PC-9 (cell line): ENCODE measurements at regions not wholly inside any gene's neighbourhood (a gene's known extent, or its start where the extent isn't known, plus 50 kb on each side); places are given as distances from the start of the nearest gene placed in this dataset.

Experiments used
- BruUV-seq: library from RNA; stranded (reverse); fragments of 400-500 nt; replicated peaks from 2 replicates; lab custom pipeline; 2021; lab: Mats Ljungman, UMichigan
- CTCF ChIA-PET: fragments of 300-600 bp; sonication (Branson Sonifier 250); formaldehyde crosslinking; loops from one replicate; lab custom pipeline; 2022; ENCODE audit warnings: antibody characterized with exemption; lab: Charles Lee
- POLR2A ChIA-PET: fragments of 300-600 bp; sonication (Branson Sonifier 250); formaldehyde crosslinking; loops from one replicate; lab custom pipeline; 2022; ENCODE audit warnings: antibody characterized with exemption; ENCODE audit not compliant: unreplicated experiment; lab: Charles Lee
- DNase-seq, 2 experiments: peaks; one replicate each; pipeline versions ENCODE4 v3.0.0 to v3.0.0-alpha.2; 2015 to 2022; ENCODE audit warnings: mixed read lengths in 1 of 2
- H2AFZ ChIP-seq: fragments of 200-600 bp; sonication (generic); 2 replicates; pipeline ENCODE4 v1.8.1; 2017; ENCODE audit warnings: antibody characterized with exemption
- H3F3A ChIP-seq: fragments of 200-600 bp; sonication (generic); 2 replicates; pipeline ENCODE4 v1.8.1; 2017; ENCODE audit warnings: antibody characterized with exemption, mild to moderate bottlenecking, low read depth; ENCODE audit not compliant: insufficient read depth
- H3K27ac ChIP-seq: fragments of 200-600 bp; sonication (generic); 2 replicates; pipeline ENCODE4 v1.6.1; 2016; ENCODE audit warnings: mixed run types
- H3K27me3 ChIP-seq: fragments of 200-600 bp; sonication (generic); 2 replicates; pipeline ENCODE4 v1.6.1; 2016; ENCODE audit warnings: low read depth, mixed run types; ENCODE audit not compliant: insufficient read depth
- H3K36me3 ChIP-seq: fragments of 200-600 bp; sonication (generic); 2 replicates; pipeline ENCODE4 v1.6.1; 2016; ENCODE audit warnings: low read depth, mixed run types
- H3K4me1 ChIP-seq: fragments of 200-600 bp; sonication (generic); replicated peaks from 2 replicates; pipeline ENCODE4 v1.6.1; 2016; ENCODE audit warnings: mixed run types; ENCODE audit not compliant: insufficient read depth
- H3K4me2 ChIP-seq: fragments of 200-600 bp; sonication (generic); 2 replicates; pipeline ENCODE4 v1.6.1; 2017; ENCODE audit warnings: mixed run types
- H3K4me3 ChIP-seq: fragments of 200-600 bp; sonication (generic); 2 replicates; pipeline ENCODE4 v1.6.1; 2016; ENCODE audit warnings: mixed run types
- H3K79me2 ChIP-seq: fragments of 200-600 bp; sonication (generic); 2 replicates; pipeline ENCODE4 v1.6.1; 2017; ENCODE audit warnings: low read depth, mixed run types
- H3K9me2 ChIP-seq: fragments of 200-600 bp; sonication (generic); 2 replicates; pipeline ENCODE4 v1.8.1; 2017; ENCODE audit warnings: mild to moderate bottlenecking; ENCODE audit not compliant: insufficient read depth
- H3K9me3 ChIP-seq: fragments of 200-600 bp; sonication (generic); 2 replicates; pipeline ENCODE4 v1.8.1; 2016; ENCODE audit warnings: low read depth; ENCODE audit not compliant: insufficient read depth
- H4K20me1 ChIP-seq: fragments of 200-600 bp; sonication (generic); 2 replicates; pipeline ENCODE4 v1.8.1; 2017; ENCODE audit not compliant: insufficient read depth
- EZH2 ChIP-seq: fragments of 200-600 bp; sonication (generic); IDR thresholded peaks from 2 replicates; pipeline ENCODE4 v1.8.0; 2017; ENCODE audit warnings: antibody characterized with exemption, low read depth
- intact Hi-C: fragments of 100-400 bp; cut with micrococcal nuclease; formaldehyde crosslinking; loops from one replicate; pipeline ENCODE4 v1.10.0; 2022; ENCODE audit not compliant: unreplicated experiment
- TF ChIP-seq, protein P1 (sequence below): fragments of 200-600 bp; sonication (generic); conservative IDR thresholded peaks from 2 replicates; pipeline ENCODE4 v1.6.1; 2017; ENCODE audit warnings: mixed run types, antibody characterized with exemption, mild to moderate bottlenecking, moderate library complexity

DNA sequence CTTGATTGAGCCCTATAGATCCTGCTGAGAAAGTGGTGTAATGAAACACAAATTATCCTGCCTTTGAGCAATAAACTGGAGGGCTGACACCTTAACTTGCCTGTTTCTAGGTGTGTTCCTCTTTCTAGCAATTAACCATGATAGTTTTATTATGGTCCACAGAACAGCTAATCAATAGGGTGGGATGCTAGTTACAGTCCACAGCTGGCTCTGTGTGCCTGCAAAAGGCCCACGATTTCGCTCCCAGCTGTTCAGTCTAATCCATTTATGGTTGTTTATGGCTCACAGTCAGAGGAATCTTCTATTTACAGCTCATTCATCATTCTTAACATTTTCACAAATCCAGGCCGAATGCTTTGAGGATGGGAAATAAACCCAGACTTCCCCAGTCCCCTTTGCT, 674.9 kb downstream of the SMARCA1 start:
- H3K4me2 ChIP-seq, result no peak overlapping the region
- H3K36me3 ChIP-seq, result no peaks in the 10 kb centered on the region
- H3K27me3 ChIP-seq, result no peaks in the 10 kb centered on the region
- H3K9me2 ChIP-seq, result no peaks in the 10 kb centered on the region; the same call in 1 of the 2 replicates
- H3K27ac ChIP-seq, result no peak overlapping the region
- ChIA-PET CTCF (no interaction called here), POLR2A (no interaction called here)
- no peaks in the 10 kb centered on the region for H3K79me2 ChIP-seq
- intact Hi-C loops, result no loop called here
- H2AFZ ChIP-seq, result no peak overlapping the region
- H3F3A ChIP-seq, result no peaks in the 10 kb centered on the region
- no peaks in the 10 kb centered on the region for H4K20me1 ChIP-seq
- no peak overlapping the region for H3K4me3 ChIP-seq
- no peak for DNase-seq
- no peaks in the 10 kb centered on the region for H3K4me1 ChIP-seq
- TF ChIP-seq, protein P1, sequence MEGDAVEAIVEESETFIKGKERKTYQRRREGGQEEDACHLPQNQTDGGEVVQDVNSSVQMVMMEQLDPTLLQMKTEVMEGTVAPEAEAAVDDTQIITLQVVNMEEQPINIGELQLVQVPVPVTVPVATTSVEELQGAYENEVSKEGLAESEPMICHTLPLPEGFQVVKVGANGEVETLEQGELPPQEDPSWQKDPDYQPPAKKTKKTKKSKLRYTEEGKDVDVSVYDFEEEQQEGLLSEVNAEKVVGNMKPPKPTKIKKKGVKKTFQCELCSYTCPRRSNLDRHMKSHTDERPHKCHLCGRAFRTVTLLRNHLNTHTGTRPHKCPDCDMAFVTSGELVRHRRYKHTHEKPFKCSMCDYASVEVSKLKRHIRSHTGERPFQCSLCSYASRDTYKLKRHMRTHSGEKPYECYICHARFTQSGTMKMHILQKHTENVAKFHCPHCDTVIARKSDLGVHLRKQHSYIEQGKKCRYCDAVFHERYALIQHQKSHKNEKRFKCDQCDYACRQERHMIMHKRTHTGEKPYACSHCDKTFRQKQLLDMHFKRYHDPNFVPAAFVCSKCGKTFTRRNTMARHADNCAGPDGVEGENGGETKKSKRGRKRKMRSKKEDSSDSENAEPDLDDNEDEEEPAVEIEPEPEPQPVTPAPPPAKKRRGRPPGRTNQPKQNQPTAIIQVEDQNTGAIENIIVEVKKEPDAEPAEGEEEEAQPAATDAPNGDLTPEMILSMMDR, result no peak
- TF ChIP-seq EZH2, result no peak
- BruUV-seq, result no TSS peak
- H3K9me3 ChIP-seq, result no peaks in the 10 kb centered on the region

DNA sequence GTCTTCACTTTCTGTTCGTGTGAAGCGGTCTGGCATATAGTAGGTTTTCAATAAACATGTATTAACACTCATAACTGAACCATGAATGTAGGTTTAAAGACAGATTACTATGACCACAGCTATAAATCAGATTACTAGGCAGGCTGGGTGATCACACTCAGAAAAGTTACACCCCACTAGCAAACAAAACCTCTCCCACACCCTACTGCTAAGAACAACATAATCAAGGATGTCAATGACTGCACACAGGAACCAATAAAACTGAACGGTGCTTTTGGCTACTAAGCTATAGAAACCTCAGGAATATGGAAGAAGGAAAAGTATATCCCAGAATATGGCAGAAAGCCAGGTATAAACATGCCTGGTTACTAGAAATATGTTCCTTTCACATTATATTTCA, 676.9 kb downstream of the SMARCA1 start:
- Histone ChIP-seq H3K4me1 (no peaks in the 10 kb centered on the region), H3F3A (no peaks in the 10 kb centered on the region), H4K20me1 (no peaks in the 10 kb centered on the region), H3K9me3 (no peaks in the 10 kb centered on the region), H3K36me3 (no peaks in the 10 kb centered on the region), H3K4me2 (no peak overlapping the region), H3K9me2 (no peaks in the 10 kb centered on the region; the same call in 1 of the 2 replicates), H3K27ac (no peak overlapping the region), H2AFZ (no peak overlapping the region), H3K79me2 (no peaks in the 10 kb centered on the region), H3K27me3 (no peaks in the 10 kb centered on the region), H3K4me3 (no peak overlapping the region)
- no peak for TF ChIP-seq EZH2
- TF ChIP-seq, protein P1, result no peak
- intact Hi-C loops, result no loop called here
- ChIA-PET CTCF (no interaction called here), POLR2A (no interaction called here)
- BruUV-seq, result no TSS peak
- no peak for DNase-seq

DNA sequence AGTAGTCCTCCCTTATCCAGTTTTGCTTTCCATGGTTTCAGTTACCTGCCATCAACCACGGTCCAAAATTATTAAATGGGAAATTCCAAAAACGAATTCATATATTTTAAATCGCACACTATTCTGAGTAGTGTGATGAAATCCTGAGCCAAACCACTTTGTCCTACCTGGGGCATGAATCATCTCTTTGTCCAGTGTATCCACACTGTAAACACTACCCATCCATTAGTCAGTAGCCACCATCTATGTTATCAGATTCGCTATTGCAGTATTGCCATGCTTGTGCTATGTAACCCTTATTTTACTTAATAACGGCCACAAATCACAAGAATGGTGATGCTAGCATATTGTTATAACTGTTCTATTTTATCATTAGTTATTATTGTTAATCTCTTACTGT, 704.6 kb downstream of the SMARCA1 start:
- no peaks in the 10 kb centered on the region for H3K9me2 ChIP-seq
- no peak for DNase-seq

More for the DNA sequence above, 704.6 kb downstream of the SMARCA1 start:
- Histone ChIP-seq H2AFZ (no peak overlapping the region), H3K36me3 (no peaks in the 10 kb centered on the region), H4K20me1 (no peaks in the 10 kb centered on the region), H3K27me3 (no peaks in the 10 kb centered on the region), H3K27ac (no peak overlapping the region), H3K4me3 (no peak overlapping the region), H3K4me1 (no peaks in the 10 kb centered on the region), H3K79me2 (no peaks in the 10 kb centered on the region), H3K9me3 (no peaks in the 10 kb centered on the region), H3F3A (no peaks in the 10 kb centered on the region), H3K4me2 (no peak overlapping the region)
- CTCF ChIA-PET, result no interaction called here
- TF ChIP-seq, protein P1, result no peak
- TF ChIP-seq EZH2, result no peak
- no TSS peak for BruUV-seq
- intact Hi-C loops, result no loop called here
- POLR2A ChIA-PET, result no interaction called here
